Smooth muscle cell (in vitro differentiated cells): ENCODE measurements at regions not wholly inside any gene's neighbourhood (a gene's known extent, or its start where the extent isn't known, plus 50 kb on each side); places are given as distances from the start of the nearest gene placed in this dataset.

Experiments used
- DNase-seq: peaks from one replicate; lab custom pipeline; 2025; ENCODE audit not compliant: unreplicated experiment; lab: John Stamatoyannopoulos, UW
- H2AFZ ChIP-seq: fragments of 200-600 bp; sonication (generic); 2 replicates; pipeline ENCODE4 v1.6.0; 2016; ENCODE audit warnings: antibody characterized with exemption, low read depth, mild to moderate bottlenecking
- H3F3A ChIP-seq: fragments of 200-600 bp; sonication (generic); 2 replicates; pipeline ENCODE4 v1.6.0; 2017; ENCODE audit warnings: antibody characterized with exemption, low read depth
- H3K27ac ChIP-seq: fragments of 200-600 bp; sonication (generic); 2 replicates; pipeline ENCODE4 v1.5.1; 2016; ENCODE audit warnings: low read depth, mild to moderate bottlenecking
- H3K27me3 ChIP-seq: fragments of 200-600 bp; sonication (generic); 2 replicates; pipeline ENCODE4 v1.6.1; 2016; ENCODE audit warnings: low read depth, mild to moderate bottlenecking
- H3K36me3 ChIP-seq: fragments of 200-600 bp; sonication (generic); 2 replicates; pipeline ENCODE4 v1.5.1; 2016; ENCODE audit warnings: low read depth
- H3K4me1 ChIP-seq: fragments of 200-600 bp; sonication (generic); 2 replicates; pipeline ENCODE4 v1.5.1; 2016; ENCODE audit warnings: low read depth
- H3K4me2 ChIP-seq: fragments of 200-600 bp; sonication (generic); 2 replicates; pipeline ENCODE4 v1.6.0; 2016; ENCODE audit warnings: mild to moderate bottlenecking
- H3K4me3 ChIP-seq: fragments of 200-600 bp; sonication (generic); 2 replicates; pipeline ENCODE4 v1.5.1; 2016; ENCODE audit warnings: mild to moderate bottlenecking
- H3K79me2 ChIP-seq: fragments of 200-600 bp; sonication (generic); 2 replicates; pipeline ENCODE4 v1.6.0; 2016; ENCODE audit warnings: low read depth, mild to moderate bottlenecking
- H3K9ac ChIP-seq: fragments of 200-600 bp; sonication (generic); 2 replicates; pipeline ENCODE4 v1.6.0; 2016; ENCODE audit warnings: low read depth
- H3K9me3 ChIP-seq: fragments of 200-600 bp; sonication (generic); replicated peaks from 2 replicates; pipeline ENCODE4 v1.5.1; 2016; ENCODE audit warnings: low read depth
- H4K20me1 ChIP-seq: fragments of 200-600 bp; sonication (generic); 2 replicates; pipeline ENCODE4 v1.6.0; 2016; ENCODE audit warnings: low read depth
- CTCF ChIP-seq: fragments of 200-600 bp; sonication (generic); IDR thresholded peaks from 2 replicates; pipeline ENCODE4 v1.5.1; 2017; ENCODE audit warnings: borderline replicate concordance, mild to moderate bottlenecking, antibody characterized with exemption; ENCODE audit not compliant: insufficient read depth, poor library complexity, severe bottlenecking
- WGBS: methylation state at CpG from one replicate; pipeline ENCODE4 v1.1.7; 2016; ENCODE audit warnings: low lambda C conversion rate; 5-methylcytosine and 5-hydroxymethylcytosine counted together

DNA sequence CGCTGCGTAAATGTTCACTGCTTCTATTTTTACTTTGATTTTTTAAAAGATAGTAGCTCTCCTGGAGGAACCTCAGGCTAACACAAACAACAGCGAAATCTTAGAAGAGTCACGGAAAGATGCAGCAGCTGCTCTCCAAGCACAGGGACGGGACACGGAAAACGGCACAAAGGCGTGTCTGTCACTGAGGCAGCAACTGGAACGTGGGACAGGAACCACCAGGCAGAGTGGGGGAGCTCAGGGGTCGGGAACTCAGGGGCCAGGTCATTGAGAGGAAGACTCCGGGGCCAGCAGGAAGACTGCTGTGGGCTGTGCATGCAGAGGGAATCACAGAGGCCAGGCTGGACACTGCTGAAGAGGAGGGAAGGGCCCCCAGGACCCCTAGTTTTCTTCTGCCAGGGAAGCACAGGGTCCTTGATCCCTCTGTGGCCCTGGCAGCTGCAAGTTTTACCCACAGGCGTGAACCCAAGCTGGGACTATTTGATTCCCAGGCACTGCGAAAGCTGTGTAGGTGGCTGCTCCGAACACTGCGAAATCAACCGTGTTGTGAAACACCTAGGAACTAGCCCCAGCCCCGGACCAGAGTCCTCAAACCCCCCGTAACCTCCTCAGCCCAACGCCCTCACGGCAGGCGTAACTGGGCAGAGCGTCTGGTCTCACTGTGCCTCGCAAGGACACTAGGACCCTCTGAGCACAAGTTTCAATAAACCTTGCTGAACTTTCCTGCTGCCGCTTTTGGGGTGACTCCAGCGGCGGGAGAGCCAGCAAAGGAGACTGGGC lies 263.0 kb downstream of the EIPR1 start:
- no peaks in the 10 kb centered on the region for H3K36me3 ChIP-seq
- H3K27ac ChIP-seq = no peak overlapping the region
- H4K20me1 ChIP-seq = no peaks in the 10 kb centered on the region
- no peak overlapping the region for H2AFZ ChIP-seq
- WGBS = 93% methylated on average over 26 of the region's 26 CpGs
- H3K9me3 ChIP-seq = no peaks in the 10 kb centered on the region
- no peak overlapping the region for H3K9ac ChIP-seq
- H3F3A ChIP-seq = no peaks in the 10 kb centered on the region
- H3K4me1 ChIP-seq = peaks cover 7% of the 10 kb centered on the region
- no peak for DNase-seq
- no peak overlapping the region for H3K4me3 ChIP-seq
- no peak overlapping the region for H3K4me2 ChIP-seq
- no peak for TF ChIP-seq CTCF
- H3K27me3 ChIP-seq = no peaks in the 10 kb centered on the region
- H3K79me2 ChIP-seq = no peaks in the 10 kb centered on the region

DNA sequence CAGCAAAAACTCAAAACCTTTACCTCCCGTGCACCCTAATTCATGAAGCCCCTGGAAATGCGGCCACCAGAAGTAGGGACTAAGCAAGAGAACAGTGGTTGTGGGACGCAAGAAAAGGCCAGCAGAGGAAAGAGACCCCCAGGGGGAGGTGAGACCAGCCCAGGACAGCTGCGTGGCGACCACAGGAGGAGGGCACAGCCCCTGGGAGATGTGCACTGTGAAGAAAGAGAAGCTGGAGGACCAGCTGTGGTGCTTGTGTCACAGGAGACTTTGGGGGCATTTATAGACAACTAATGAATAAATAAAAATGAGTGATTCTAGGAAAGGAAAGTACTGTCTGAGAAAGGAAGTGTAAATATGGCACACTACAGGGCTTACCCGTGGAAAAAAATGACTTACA lies 263.8 kb downstream of the EIPR1 start:
- no peak for DNase-seq
- no peak overlapping the region for H3K27ac ChIP-seq
- H3K4me1 ChIP-seq = peaks cover 7% of the 10 kb centered on the region
- no peaks in the 10 kb centered on the region for H3K79me2 ChIP-seq
- no peak overlapping the region for H3K9ac ChIP-seq
- no peaks in the 10 kb centered on the region for H3K27me3 ChIP-seq
- TF ChIP-seq CTCF = no peak
- no peak overlapping the region for H3K4me3 ChIP-seq
- 91% methylated on average over 6 of the region's 6 CpGs for WGBS
- H3F3A ChIP-seq = no peaks in the 10 kb centered on the region
- H3K9me3 ChIP-seq = no peaks in the 10 kb centered on the region
- H4K20me1 ChIP-seq = no peaks in the 10 kb centered on the region
- H2AFZ ChIP-seq = no peak overlapping the region
- no peaks in the 10 kb centered on the region for H3K36me3 ChIP-seq
- no peak overlapping the region for H3K4me2 ChIP-seq

- H3K9me3 ChIP-seq = no peaks in the 10 kb centered on the region
- no peaks in the 10 kb centered on the region for H3K36me3 ChIP-seq
- H3K4me3 ChIP-seq = no peak overlapping the region
- H2AFZ ChIP-seq = no peak overlapping the region
- no peak overlapping the region for H3K9ac ChIP-seq
- no peaks in the 10 kb centered on the region for H3K79me2 ChIP-seq
- 92% methylated on average over 10 of the region's 10 CpGs for WGBS
- TF ChIP-seq CTCF = no peak
- no peaks in the 10 kb centered on the region for H3F3A ChIP-seq
- DNase-seq = no peak
- H3K27ac ChIP-seq = no peak overlapping the region
- no peaks in the 10 kb centered on the region for H4K20me1 ChIP-seq
- peaks cover 7% of the 10 kb centered on the region for H3K4me1 ChIP-seq
- no peak overlapping the region for H3K4me2 ChIP-seq
- H3K27me3 ChIP-seq = no peaks in the 10 kb centered on the region
These were observed 264.5 kb downstream of the EIPR1 start for GRCh38 chr2:3113122-3113521.

- Histone ChIP-seq H4K20me1 (no peaks in the 10 kb centered on the region), H3K4me1 (peaks cover 1% of the 10 kb centered on the region), H3F3A (no peaks in the 10 kb centered on the region), H3K27ac (no peak overlapping the region), H3K4me3 (no peak overlapping the region), H3K36me3 (no peaks in the 10 kb centered on the region), H2AFZ (no peak overlapping the region), H3K79me2 (no peaks in the 10 kb centered on the region), H3K4me2 (no peak overlapping the region), H3K27me3 (no peaks in the 10 kb centered on the region), H3K9ac (no peak overlapping the region), H3K9me3 (no peaks in the 10 kb centered on the region)
- WGBS = 89% methylated on average over 10 of the region's 10 CpGs
- TF ChIP-seq CTCF = no peak
- no peak for DNase-seq
These were observed 265.1 kb downstream of the EIPR1 start for GRCh38 chr2:3112553-3112952.
